ENCODE measurements at regions not wholly inside any gene's neighbourhood (a gene's known extent, or its start where the extent isn't known, plus 50 kb on each side); places are given as distances from the start of the nearest gene placed in this dataset.

DNA sequence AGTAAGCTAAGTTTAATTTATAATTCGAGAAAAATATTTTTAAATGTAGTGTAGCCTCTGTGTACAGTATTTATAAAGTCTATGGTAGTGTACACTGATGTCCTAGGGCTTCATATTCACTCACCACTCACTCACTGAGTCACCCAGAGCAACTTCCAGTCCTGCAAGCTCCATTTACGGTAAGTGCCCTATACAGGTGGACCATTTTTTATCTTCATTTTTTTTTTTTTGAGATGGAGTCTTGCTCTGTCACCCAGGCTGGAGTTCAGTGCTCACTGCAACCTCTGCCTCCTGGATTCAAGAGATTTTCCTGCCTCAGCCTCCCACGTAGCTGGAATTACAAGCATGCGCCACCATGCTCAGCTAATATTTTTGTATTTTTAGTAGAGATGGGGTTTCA is 104.2 kb downstream of the PDCL3 start:
- DNase-seq (ENCODE audit: insufficient read length, low spot score, missing footprints), result no peak
- Histone ChIP-seq H3K4me3 (ENCODE audit: insufficient read depth, low read length) (no peak overlapping the region), H3K27ac (ENCODE audit: low read depth, low read length) (no peak overlapping the region), H3K36me3 (ENCODE audit: insufficient read depth, low read length) (no peaks in the 10 kb centered on the region), H3K4me2 (ENCODE audit: insufficient read depth, low read length) (no peak overlapping the region), H2AFZ (ENCODE audit: low read length) (no peak overlapping the region), H4K20me1 (ENCODE audit: insufficient read depth, low read length) (no peaks in the 10 kb centered on the region), H3K9me3 (ENCODE audit: low read depth, low read length) (no peaks in the 10 kb centered on the region), H3K27me3 (ENCODE audit: insufficient read depth, low read length) (peaks cover 23% of the 10 kb centered on the region), H3K79me2 (ENCODE audit: insufficient read depth, low read length) (no peaks in the 10 kb centered on the region), H3K4me1 (ENCODE audit: insufficient read depth, low read length) (no peaks in the 10 kb centered on the region)
- no peak for TF ChIP-seq CTCF (IDR thresholded peaks at IDR 0.05; ENCODE audit: extremely low read depth, low read depth, low read length)

GRCh38 chr2:100667801-100668200 is 105.0 kb downstream of the PDCL3 start:
- H2AFZ ChIP-seq (ENCODE audit: low read length), result no peak overlapping the region
- H3K27ac ChIP-seq (ENCODE audit: low read depth, low read length), result no peak overlapping the region
- H3K4me3 ChIP-seq (ENCODE audit: insufficient read depth, low read length), result no peak overlapping the region
- H3K36me3 ChIP-seq (ENCODE audit: insufficient read depth, low read length), result no peaks in the 10 kb centered on the region
- DNase-seq (ENCODE audit: insufficient read length, low spot score, missing footprints), result no peak
- H3K79me2 ChIP-seq (ENCODE audit: insufficient read depth, low read length), result no peaks in the 10 kb centered on the region
- H3K9me3 ChIP-seq (ENCODE audit: low read depth, low read length), result no peaks in the 10 kb centered on the region
- H3K4me2 ChIP-seq (ENCODE audit: insufficient read depth, low read length), result no peak overlapping the region
- no peaks in the 10 kb centered on the region for H4K20me1 ChIP-seq (ENCODE audit: insufficient read depth, low read length)
- H3K4me1 ChIP-seq (ENCODE audit: insufficient read depth, low read length), result no peaks in the 10 kb centered on the region
- peaks cover 16% of the 10 kb centered on the region for H3K27me3 ChIP-seq (ENCODE audit: insufficient read depth, low read length)
- TF ChIP-seq CTCF (IDR thresholded peaks at IDR 0.05; ENCODE audit: extremely low read depth, low read depth, low read length), result no peak

DNA sequence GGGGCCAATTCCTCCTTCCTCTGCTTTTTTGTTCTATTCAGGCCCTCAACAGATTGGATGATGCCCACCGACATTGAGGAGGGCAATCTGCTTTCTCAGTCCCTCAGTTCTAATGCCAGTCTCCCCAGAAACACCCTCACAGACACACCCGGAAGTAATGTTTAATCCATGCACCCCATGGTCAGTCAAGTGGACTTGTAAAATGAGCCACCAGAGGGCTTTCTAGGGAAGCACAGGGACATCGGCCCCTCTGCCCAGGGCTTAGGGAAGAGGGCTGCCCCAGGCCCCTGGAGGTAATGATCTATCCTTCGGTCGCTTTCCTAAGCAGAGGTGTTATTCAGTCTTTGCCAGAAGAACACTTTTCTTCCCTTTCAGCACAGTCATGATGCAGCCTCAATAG is 107.4 kb downstream of the PDCL3 start:
- Histone ChIP-seq H3K4me2 (ENCODE audit: insufficient read depth, low read length) (no peak overlapping the region), H3K9me3 (ENCODE audit: low read depth, low read length) (no peaks in the 10 kb centered on the region), H3K4me3 (ENCODE audit: insufficient read depth, low read length) (no peak overlapping the region), H3K27me3 (ENCODE audit: insufficient read depth, low read length) (peaks cover 14% of the 10 kb centered on the region), H3K36me3 (ENCODE audit: insufficient read depth, low read length) (no peaks in the 10 kb centered on the region), H4K20me1 (ENCODE audit: insufficient read depth, low read length) (no peaks in the 10 kb centered on the region), H3K4me1 (ENCODE audit: insufficient read depth, low read length) (no peaks in the 10 kb centered on the region), H3K27ac (ENCODE audit: low read depth, low read length) (no peak overlapping the region), H3K79me2 (ENCODE audit: insufficient read depth, low read length) (no peaks in the 10 kb centered on the region), H2AFZ (ENCODE audit: low read length) (no peak overlapping the region)
- TF ChIP-seq CTCF (IDR thresholded peaks at IDR 0.05; ENCODE audit: extremely low read depth, low read depth, low read length), result peak; percentile 6
- DNase-seq (ENCODE audit: insufficient read length, low spot score, missing footprints), result no peak

DNA sequence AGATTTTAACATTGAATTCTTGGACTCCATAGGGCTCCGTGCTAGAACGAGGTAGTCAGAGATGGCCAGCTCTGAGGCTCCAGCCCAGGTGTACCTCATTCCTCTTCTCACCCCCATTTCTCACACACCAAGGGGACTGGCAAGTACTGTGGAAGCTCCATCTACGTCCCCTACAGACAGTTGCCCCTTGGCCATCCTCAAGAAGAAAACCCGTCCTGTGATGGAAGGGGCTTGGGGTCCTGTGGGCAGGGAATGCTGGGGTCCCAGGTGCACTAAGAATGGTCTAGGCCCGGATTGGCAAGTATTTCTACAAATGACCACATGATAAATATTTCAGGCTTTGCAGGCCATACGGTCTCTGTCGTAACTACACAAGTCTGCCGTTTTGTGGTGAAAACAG is 110.3 kb downstream of the PDCL3 start:
- no peaks in the 10 kb centered on the region for H3K79me2 ChIP-seq (ENCODE audit: insufficient read depth, low read length)
- H3K9me3 ChIP-seq (ENCODE audit: low read depth, low read length), result no peaks in the 10 kb centered on the region
- no peak for DNase-seq (ENCODE audit: insufficient read length, low spot score, missing footprints)
- no peak overlapping the region for H3K4me3 ChIP-seq (ENCODE audit: insufficient read depth, low read length)
- H3K36me3 ChIP-seq (ENCODE audit: insufficient read depth, low read length), result no peaks in the 10 kb centered on the region
- TF ChIP-seq CTCF (IDR thresholded peaks at IDR 0.05; ENCODE audit: extremely low read depth, low read depth, low read length), result no peak
- H3K4me2 ChIP-seq (ENCODE audit: insufficient read depth, low read length), result no peak overlapping the region
- H3K27me3 ChIP-seq (ENCODE audit: insufficient read depth, low read length), result peaks cover 11% of the 10 kb centered on the region
- no peaks in the 10 kb centered on the region for H3K4me1 ChIP-seq (ENCODE audit: insufficient read depth, low read length)
- H2AFZ ChIP-seq (ENCODE audit: low read length), result no peak overlapping the region
- H3K27ac ChIP-seq (ENCODE audit: low read depth, low read length), result no peak overlapping the region
- no peaks in the 10 kb centered on the region for H4K20me1 ChIP-seq (ENCODE audit: insufficient read depth, low read length)

All from osteoblast (primary cell).